GM20431 (cell line): ENCODE measurements at regions not wholly inside any gene's neighbourhood (a gene's known extent, or its start where the extent isn't known, plus 50 kb on each side); places are given as distances from the start of the nearest gene placed in this dataset.

Source experiments
- in situ Hi-C: fragments of 300-500 bp; cut with MseI, MboI; formaldehyde crosslinking; loops from one replicate; pipeline ENCODE4 v1.15.0; 2020; ENCODE audit warnings: low sequenced_read_pairs; ENCODE audit not compliant: unreplicated experiment

GRCh38 chr1:157198619-157199420 lies 60.6 kb upstream of the ETV3 start:
- in situ Hi-C loops = loop anchor here (10.0 to 25.0 kb wide), 2 partner anchors 163 to 296 kb away; no protein-coding TSS in a partner anchor

GRCh38 chr1:157197906-157198435 lies 59.8 kb upstream of the ETV3 start:
- in situ Hi-C loops = loop anchor here (10.0 to 25.0 kb wide), 2 partner anchors 164 to 297 kb away; no protein-coding TSS in a partner anchor

GRCh38 chr1:157196670-157197456 lies 58.7 kb upstream of the ETV3 start:
- in situ Hi-C loops = loop anchor here (10.0 to 25.0 kb wide), 2 partner anchors 165 to 298 kb away; no protein-coding TSS in a partner anchor

- in situ Hi-C loops = loop anchor here (10.0 to 25.0 kb wide), 2 partner anchors 166 to 299 kb away; no protein-coding TSS in a partner anchor
Measured at GRCh38 chr1:157196245-157196543, 58.0 kb upstream of the ETV3 start.

- in situ Hi-C loops = loop anchor here (10.0 to 25.0 kb wide), 2 partner anchors 167 to 299 kb away; no protein-coding TSS in a partner anchor
Measured at GRCh38 chr1:157195521-157196244, 57.5 kb upstream of the ETV3 start.

- in situ Hi-C loops = loop anchor here (10.0 to 25.0 kb wide), 2 partner anchors 167 to 300 kb away; no protein-coding TSS in a partner anchor
Measured at GRCh38 chr1:157194731-157195520, 56.7 kb upstream of the ETV3 start.

- in situ Hi-C loops = loop anchor here (10.0 to 25.0 kb wide), 2 partner anchors 168 to 301 kb away; no protein-coding TSS in a partner anchor
Measured at GRCh38 chr1:157193702-157194391, 55.7 kb upstream of the ETV3 start.

- in situ Hi-C loops = loop anchor here (10.0 to 25.0 kb wide), 2 partner anchors 169 to 302 kb away; no protein-coding TSS in a partner anchor
Measured at GRCh38 chr1:157193219-157193618, 55.0 kb upstream of the ETV3 start.

GRCh38 chr1:157189986-157190982 lies 52.1 kb upstream of the ETV3 start:
- in situ Hi-C loops = loop anchor here (10.0 to 25.0 kb wide), 2 partner anchors 172 to 305 kb away; no protein-coding TSS in a partner anchor

- in situ Hi-C loops = loop anchor here (25.0 kb wide), 1 partner anchor 173 kb away; no protein-coding TSS in a partner anchor
Measured at GRCh38 chr1:157189096-157189495, 50.9 kb upstream of the ETV3 start.
